ENCODE measurements at regions not wholly inside any gene's neighbourhood (a gene's known extent, or its start where the extent isn't known, plus 50 kb on each side); places are given as distances from the start of the nearest gene placed in this dataset.

GRCh38 chr4:128452415-128452814, 164.8 kb upstream of the PGRMC2 start (continued):
- TF ChIP-seq, protein P1, sequence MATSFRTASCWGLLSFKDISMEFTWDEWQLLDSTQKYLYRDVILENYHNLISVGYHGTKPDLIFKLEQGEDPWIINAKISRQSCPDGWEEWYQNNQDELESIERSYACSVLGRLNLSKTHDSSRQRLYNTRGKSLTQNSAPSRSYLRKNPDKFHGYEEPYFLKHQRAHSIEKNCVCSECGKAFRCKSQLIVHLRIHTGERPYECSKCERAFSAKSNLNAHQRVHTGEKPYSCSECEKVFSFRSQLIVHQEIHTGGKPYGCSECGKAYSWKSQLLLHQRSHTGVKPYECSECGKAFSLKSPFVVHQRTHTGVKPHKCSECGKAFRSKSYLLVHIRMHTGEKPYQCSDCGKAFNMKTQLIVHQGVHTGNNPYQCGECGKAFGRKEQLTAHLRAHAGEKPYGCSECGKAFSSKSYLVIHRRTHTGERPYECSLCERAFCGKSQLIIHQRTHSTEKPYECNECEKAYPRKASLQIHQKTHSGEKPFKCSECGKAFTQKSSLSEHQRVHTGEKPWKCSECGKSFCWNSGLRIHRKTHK (tag by site-specific recombination; IDR thresholded peaks at IDR 0.05) = no peak
- TF ChIP-seq ZNF621 (tag by site-specific recombination; IDR thresholded peaks at IDR 0.05) = no peak
- TF ChIP-seq ZNF274 (IDR thresholded peaks at IDR 0.05; ENCODE audit: low read length) = no peak
- TF ChIP-seq ZNF274 (tag by site-specific recombination; IDR thresholded peaks at IDR 0.05; ENCODE audit: borderline replicate concordance) = no peak

- ChIA-PET POLR2A (no interaction called here), CTCF (interaction anchor here (0.5 to 0.6 kb wide), 2 partner anchors 360 to 706 kb away, joined by 3 read pairs; no protein-coding TSS in a partner anchor)
- Histone ChIP-seq H3K9me3 (ENCODE audit: control insufficient read depth, insufficient read depth, low read depth, low read length) (no peaks in the 10 kb centered on the region), H3K4me1 (ENCODE audit: control insufficient read depth, insufficient read depth, low read length) (no peaks in the 10 kb centered on the region), H3K4me3 (ENCODE audit: low read depth, low read length) (no peak overlapping the region), H3K27ac (ENCODE audit: extremely low read depth, low read depth, low read length) (no peak overlapping the region), H3K36me3 (ENCODE audit: control insufficient read depth in 2 of 2, insufficient read depth in 1 of 2, low read length in 2 of 2) (no peaks in the 10 kb centered on the region)
- TF ChIP-seq ZNF155 (tag by site-specific recombination; IDR thresholded peaks at IDR 0.05) (no peak), ZNF501 (tag by site-specific recombination; IDR thresholded peaks at IDR 0.05) (no peak), ZNF341 (tag by site-specific recombination; IDR thresholded peaks at IDR 0.05; ENCODE audit: low read depth) (no peak), ZNF596 (tag by site-specific recombination; IDR thresholded peaks at IDR 0.05) (no peak)
- TF ChIP-seq, protein P2, sequence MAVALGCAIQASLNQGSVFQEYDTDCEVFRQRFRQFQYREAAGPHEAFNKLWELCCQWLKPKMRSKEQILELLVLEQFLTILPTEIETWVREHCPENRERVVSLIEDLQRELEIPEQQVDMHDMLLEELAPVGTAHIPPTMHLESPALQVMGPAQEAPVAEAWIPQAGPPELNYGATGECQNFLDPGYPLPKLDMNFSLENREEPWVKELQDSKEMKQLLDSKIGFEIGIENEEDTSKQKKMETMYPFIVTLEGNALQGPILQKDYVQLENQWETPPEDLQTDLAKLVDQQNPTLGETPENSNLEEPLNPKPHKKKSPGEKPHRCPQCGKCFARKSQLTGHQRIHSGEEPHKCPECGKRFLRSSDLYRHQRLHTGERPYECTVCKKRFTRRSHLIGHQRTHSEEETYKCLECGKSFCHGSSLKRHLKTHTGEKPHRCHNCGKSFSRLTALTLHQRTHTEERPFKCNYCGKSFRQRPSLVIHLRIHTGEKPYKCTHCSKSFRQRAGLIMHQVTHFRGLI (tag by site-specific recombination; IDR thresholded peaks at IDR 0.05) = no peak
Measured at GRCh38 chr4:128451270-128451905, 163.8 kb upstream of the PGRMC2 start.

DNA sequence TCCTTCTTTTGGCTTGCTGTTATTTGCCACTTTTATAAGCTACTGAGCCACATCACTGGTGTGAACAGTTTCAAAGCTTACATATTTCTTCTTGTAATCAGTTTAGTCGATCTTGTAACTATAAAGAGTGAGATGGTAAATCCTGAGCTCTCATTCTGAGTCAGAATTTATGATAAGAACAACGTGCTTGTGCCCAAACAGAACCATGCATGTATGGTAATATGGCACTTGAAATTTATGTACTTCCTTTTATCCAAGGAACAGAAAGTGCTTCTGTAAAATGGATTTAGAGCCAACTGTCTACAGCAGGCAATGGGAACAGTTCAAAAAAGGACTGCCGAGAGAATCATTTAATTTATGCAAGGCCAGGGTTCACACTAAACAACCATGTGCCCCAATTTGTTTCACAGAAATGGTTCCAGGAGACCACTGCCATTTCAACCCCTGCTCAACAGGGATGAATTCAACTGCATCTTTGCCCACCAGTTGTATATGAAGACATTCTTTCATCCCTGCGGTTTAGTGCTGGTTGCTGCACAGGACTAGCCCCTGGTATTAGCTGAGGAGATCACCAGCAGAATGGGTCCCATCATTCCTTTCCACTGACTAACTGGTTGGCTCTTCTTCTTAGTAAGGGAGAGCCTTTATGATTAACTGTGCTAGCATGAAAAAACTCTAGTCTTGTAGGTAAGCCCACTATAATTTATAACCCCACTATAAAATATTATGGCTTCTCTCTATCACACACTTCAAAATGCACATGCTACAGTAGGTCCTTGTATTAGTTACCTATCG, 162.9 kb upstream of the PGRMC2 start:
- no peak overlapping the region for H3K4me3 ChIP-seq (ENCODE audit: low read depth, low read length)
- no peak for TF ChIP-seq SCRT2 (tag by site-specific recombination; IDR thresholded peaks at IDR 0.05)
- no peak for TF ChIP-seq ZNF585B (tag by site-specific recombination; IDR thresholded peaks at IDR 0.05)
- CTCF ChIA-PET = interaction anchor here (0.8 kb wide), 1 partner anchor 413 kb away, joined by 3 read pairs; no protein-coding TSS in a partner anchor
- POLR2A ChIA-PET = no interaction called here
- no peaks in the 10 kb centered on the region for H3K36me3 ChIP-seq (ENCODE audit: control insufficient read depth in 2 of 2, insufficient read depth in 1 of 2, low read length in 2 of 2)
- no peak overlapping the region for H3K27ac ChIP-seq (ENCODE audit: extremely low read depth, low read depth, low read length)
- no peaks in the 10 kb centered on the region for H3K9me3 ChIP-seq (ENCODE audit: control insufficient read depth, insufficient read depth, low read depth, low read length)
- no peaks in the 10 kb centered on the region for H3K4me1 ChIP-seq (ENCODE audit: control insufficient read depth, insufficient read depth, low read length)

GRCh38 chr4:128449251-128449650, 161.6 kb upstream of the PGRMC2 start:
- TF ChIP-seq ZNF19 (tag by site-specific recombination; IDR thresholded peaks at IDR 0.05; ENCODE audit: low read depth) = no peak
- TF ChIP-seq SALL2 (tag by site-specific recombination; IDR thresholded peaks at IDR 0.05; ENCODE audit: borderline replicate concordance) = no peak
- TF ChIP-seq ZNF184 (tag by site-specific recombination; IDR thresholded peaks at IDR 0.05) = no peak
- TF ChIP-seq ZNF214 (tag by site-specific recombination; IDR thresholded peaks at IDR 0.05; ENCODE audit: borderline replicate concordance) = no peak
- no peak for TF ChIP-seq REPIN1 (tag by site-specific recombination; IDR thresholded peaks at IDR 0.05; ENCODE audit: low read depth)
- TF ChIP-seq ZNF473 (tag by site-specific recombination; IDR thresholded peaks at IDR 0.05) = no peak
- TF ChIP-seq ZBTB7A (tag by site-specific recombination; IDR thresholded peaks at IDR 0.05; ENCODE audit: low read depth) = no peak
- no peak for TF ChIP-seq HOXA7 (CRISPR knock-in tag; IDR thresholded peaks at IDR 0.05; ENCODE audit: borderline replicate concordance)
- TF ChIP-seq ZNF785 (tag by site-specific recombination; IDR thresholded peaks at IDR 0.05) = no peak
- TF ChIP-seq ZNF624 (tag by site-specific recombination; IDR thresholded peaks at IDR 0.05) = no peak
- TF ChIP-seq ZFHX2 (tag by site-specific recombination; conservative IDR thresholded peaks at IDR 0.05) = no peak
- Histone ChIP-seq H3K4me3 (ENCODE audit: low read depth, low read length) (no peak overlapping the region), H3K36me3 (ENCODE audit: control insufficient read depth in 2 of 2, insufficient read depth in 1 of 2, low read length in 2 of 2) (no peaks in the 10 kb centered on the region), H3K4me1 (ENCODE audit: control insufficient read depth, insufficient read depth, low read length) (no peaks in the 10 kb centered on the region), H3K9me3 (ENCODE audit: control insufficient read depth, insufficient read depth, low read depth, low read length) (no peaks in the 10 kb centered on the region), H3K27ac (ENCODE audit: extremely low read depth, low read depth, low read length) (no peak overlapping the region)
- ChIA-PET POLR2A (no interaction called here), CTCF (no interaction called here)

Data from HEK293 (cell line).